ENCODE measurements at regions not wholly inside any gene's neighbourhood (a gene's known extent, or its start where the extent isn't known, plus 50 kb on each side); places are given as distances from the start of the nearest gene placed in this dataset.

GRCh38 chr7:106776618-106777347 lies 88.3 kb upstream of the PIK3CG start:
- DNase-seq: no peak

GRCh38 chr7:106777674-106778299 lies 87.3 kb upstream of the PIK3CG start:
- no peak for DNase-seq

GRCh38 chr7:106778656-106779250 lies 86.3 kb upstream of the PIK3CG start:
- DNase-seq: no peak

DNA sequence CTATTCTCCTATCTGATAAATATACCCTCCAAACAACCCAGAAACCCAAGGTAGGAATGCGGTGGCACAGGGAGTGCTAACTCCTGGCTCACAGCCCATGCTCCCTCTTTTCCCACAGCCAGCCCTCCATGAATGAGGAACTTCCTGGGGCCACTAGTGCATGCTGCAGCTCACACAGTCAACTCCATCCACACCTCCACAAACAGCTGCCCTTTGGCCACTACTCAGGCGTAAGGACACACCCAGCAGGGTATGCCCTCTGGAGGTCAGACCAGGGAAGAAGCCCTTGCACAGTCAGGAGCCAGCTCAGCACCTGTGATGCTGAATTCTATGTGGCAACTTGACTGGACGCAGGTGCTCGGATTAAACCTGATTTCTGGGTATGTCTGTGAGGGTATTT lies 85.2 kb upstream of the PIK3CG start:
- no peak for DNase-seq

- no peak for DNase-seq
Measured at GRCh38 chr7:106781007-106781406, 84.1 kb upstream of the PIK3CG start.

DNA sequence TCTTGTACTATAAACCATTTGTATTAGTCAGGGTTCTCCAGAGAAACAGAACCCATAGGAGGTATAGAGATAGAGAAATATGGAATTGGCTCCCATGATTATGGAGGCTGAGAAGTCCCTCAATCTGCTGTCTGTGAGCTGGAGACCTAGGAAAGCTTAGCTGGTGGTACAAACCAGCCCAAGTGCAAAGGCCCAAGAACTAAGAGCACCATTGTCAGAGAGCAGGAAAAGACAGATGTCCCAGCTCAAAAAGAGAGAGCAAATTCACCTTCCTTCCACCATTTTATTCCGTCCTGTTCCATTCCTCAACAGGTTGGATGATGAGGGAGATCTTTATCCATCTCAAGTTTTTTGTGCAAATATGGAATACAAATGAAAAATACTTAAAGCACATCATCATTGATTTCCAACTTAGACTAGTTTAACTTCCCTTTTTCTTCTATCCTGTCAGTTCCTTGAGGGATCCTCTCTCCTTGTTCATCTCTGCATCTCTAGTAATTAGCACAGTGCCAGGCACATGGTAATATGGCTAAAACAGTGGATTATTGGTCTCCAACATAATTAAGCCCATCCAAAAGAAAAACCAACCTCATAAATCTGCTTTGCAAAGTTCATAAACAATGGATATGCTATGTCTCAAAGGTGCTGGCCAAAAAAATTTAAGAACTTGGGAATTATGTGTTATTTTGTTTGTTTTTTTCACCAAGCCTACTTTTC lies 83.1 kb upstream of the PIK3CG start:
- no peak for DNase-seq

GRCh38 chr7:106783286-106783685 lies 81.8 kb upstream of the PIK3CG start:
- no peak for DNase-seq

DNA sequence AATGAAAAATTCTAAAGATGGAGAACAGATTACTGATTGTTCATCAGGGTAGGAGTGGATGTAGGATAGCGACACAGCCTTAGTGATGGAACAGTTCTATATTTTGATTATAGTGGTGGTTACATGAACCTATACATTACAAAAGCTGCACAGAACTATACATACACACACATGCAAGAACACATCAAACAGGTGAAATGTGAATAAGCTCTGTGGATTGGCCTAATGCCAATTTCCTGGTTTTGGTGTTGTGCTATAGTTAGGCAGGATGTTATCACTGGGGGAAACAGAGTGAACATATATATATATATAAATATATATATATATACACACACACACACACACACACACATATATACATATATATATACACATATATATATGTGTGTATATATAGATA lies 76.4 kb upstream of the PIK3CG start:
- DNase-seq: no peak

GRCh38 chr7:106791526-106791925 lies 73.6 kb upstream of the PIK3CG start:
- no peak for DNase-seq

GRCh38 chr7:106792233-106792926 lies 72.7 kb upstream of the PIK3CG start:
- no peak for DNase-seq

DNA sequence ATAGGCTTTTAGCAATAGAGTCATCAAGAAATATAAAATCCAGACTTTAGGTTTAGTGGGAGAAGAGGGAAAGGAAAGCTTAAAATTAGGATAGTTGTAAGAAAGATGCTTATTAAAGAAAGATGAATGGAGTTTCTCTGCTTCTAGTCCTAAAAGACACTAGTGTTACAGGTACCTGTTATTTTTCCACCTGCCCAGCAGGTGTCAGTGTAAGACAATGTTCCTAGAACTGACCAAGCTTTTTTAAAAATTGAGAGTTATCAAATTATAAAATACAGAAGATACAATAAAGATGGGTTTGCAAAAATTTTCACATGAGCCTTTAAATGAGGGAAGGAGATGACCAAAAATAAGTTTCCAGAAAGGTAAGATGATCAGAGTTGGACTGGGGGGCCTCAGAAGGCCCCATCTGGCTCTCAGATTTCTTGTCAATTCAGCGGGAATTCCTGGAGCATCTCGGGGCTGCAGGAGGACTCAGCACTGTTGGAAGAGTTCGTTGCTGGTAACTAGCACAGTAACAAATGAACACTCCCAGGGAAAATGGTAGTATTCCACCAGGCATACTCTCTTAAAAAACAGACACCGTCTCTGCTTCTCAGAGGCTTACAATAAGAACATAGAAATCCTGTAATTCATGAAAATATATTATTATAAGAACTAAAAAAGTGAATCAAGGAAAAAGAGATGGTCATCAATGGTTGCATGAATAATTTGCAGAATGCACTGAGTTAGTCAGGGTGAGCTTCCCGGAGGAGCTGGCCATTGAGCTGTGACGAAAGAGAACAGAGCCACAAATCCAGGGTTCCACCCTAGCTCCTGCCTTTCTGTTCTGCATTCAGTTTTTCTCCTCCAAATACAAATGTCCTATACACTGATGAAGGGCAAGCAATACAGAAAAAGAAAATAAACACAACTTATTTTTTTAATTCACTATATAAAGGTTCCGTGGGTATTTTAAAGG lies 71.8 kb upstream of the PIK3CG start:
- peak; percentile 31 for DNase-seq

DNA sequence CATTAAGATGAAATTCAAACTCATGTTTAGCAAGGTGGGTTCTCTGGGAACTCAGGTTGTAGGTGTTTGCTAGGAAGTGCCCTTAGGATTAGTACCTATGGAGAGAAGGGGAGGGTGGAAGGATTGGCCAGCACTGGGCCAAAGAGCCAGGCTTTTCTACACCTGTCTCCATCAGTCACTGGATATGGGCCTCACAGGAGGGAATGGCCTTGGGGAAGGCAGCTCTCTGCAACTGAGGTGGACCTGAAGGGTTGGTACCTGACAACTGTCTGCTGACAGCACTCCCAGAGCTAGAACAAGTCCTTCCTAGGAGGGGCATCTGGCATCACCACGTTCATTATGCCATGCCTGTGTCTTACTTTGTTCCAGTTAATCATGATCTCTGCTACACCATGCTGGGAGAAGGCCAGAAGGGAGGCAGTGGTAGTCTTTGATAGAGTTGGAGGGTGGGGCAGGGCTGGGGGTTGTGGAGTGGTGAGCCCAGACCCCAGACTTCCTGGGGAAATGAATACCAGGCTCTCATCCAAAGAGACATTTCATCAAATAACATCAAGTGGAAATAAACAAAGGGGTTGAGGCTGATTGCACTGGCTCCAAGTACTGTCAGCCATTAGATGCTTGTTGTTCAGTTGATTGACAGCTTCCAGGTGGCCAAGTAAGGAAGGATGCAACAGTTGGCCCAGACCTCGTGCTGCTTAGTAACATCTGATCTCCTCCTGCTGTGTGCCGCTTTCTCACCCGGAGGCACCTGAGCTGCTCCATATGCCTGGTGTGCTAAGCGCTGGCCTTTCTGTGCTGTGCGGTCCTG lies 70.6 kb upstream of the PIK3CG start:
- DNase-seq: no peak

GRCh38 chr7:106795084-106795876 lies 69.8 kb upstream of the PIK3CG start:
- no peak for DNase-seq

DNA sequence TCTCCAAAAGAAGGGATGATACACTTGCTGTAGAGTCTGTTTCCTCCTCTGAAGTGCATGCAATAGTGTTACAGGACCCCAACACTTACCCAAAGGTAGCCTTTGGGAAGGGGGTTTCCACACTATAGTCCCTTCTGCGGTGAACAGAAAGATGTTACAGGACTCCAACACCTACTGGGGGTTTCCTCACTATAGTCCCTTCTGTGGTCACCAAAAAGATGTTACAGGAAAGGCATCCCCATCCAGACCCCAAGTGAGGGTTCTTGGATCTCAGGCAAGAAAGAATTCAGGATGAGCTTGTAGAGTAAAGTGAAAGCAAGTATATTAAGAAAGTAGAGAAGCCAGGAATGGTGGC lies 69.2 kb upstream of the PIK3CG start:
- no peak for DNase-seq

DNA sequence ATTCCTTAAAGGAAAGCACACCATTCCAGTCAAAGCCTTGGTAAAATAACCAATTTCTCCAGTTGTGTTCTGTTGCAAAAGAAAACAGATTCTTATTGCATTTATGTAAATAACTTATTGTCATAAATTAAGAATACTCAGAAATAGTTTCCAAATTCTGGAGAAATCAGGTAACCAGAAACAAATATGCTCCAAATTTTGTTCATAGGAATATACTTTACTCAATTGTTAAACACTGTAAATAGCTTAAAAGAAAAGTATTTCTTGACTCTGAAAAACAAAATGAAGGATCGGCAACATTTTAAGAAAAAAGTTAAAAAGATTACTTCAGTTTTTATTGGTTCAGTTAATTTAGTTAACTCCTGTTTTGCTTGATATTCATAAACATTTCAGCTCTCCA lies 67.1 kb upstream of the PIK3CG start:
- no peak for DNase-seq

DNA sequence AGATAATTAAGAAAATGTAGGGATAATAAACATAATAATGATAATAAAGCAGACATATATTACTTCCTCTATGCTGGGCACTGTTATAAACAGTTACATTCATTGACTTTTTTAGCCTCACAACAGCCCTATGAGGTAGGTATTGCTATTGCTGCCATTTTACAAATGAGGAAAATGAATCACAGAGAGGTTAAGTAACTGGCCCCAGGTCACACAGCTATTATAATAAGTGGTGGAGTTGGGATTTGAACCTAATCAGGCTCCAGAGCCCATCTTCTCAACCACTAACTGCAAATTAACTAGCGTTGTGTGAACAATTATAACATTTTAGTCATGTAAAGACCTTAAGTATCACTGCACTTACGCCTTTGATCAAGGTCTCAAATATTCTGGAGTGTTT lies 62.5 kb upstream of the PIK3CG start:
- DNase-seq: no peak

GRCh38 chr7:106806556-106806955 lies 58.5 kb upstream of the PIK3CG start:
- DNase-seq: no peak

- no peak for DNase-seq
Measured at GRCh38 chr7:106807474-106807873, 57.6 kb upstream of the PIK3CG start.

DNA sequence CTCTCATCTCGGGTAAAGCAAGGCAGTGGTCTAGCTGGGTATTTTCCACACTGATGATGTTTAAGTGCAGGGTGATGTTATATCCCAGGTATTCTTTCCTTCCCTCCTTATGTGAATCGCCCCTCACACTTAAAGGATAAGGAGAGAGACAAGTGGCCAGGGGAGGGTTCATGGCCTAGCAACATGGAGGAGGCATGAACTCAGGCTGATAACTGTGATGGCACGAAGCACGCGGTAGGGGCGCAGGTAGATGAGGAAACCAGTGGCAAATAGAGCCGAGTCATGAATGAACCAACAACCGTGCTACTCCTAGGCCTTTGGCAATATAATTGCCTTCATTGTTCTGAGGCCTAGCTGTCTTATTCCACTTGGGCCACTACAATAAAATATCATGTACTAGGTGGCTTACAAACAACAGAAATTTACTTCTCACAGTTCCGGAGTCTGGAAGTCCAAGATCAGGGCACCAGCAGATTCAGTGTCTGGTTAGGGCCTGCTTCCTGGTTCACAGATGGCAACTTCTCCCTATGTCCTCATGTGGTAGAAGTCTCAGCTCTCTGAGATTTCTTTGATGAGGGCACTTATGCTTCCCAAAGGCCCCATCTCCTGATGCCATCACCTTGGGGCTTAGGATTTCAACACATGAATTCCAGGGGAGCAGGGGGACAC lies 56.0 kb upstream of the PIK3CG start:
- DNase-seq: no peak

DNA sequence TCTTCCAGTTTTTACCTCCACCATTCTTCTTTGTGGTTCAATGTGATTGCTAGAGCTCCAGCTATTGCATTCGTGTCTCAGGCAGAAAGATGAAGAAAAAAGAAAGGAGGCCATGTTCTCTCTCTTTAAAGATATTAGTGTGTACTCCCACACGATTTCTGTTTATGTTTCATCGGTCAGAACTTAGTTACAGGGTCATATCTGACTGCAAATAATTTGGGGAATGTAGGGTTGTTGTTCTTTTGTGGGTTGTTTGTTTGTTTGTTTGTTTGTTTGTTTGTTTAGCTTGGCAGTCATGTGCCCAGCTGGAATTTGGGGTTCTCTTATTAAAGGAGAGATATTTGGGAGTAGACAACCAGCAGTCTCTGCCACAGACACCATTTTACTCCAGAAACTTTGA lies 53.6 kb upstream of the PIK3CG start:
- no peak for DNase-seq
